Heart left ventricle (tissue), 13 donors: ENCODE measurements at regions not wholly inside any gene's neighbourhood (a gene's known extent, or its start where the extent isn't known, plus 50 kb on each side); places are given as distances from the start of the nearest gene placed in this dataset.

Source experiments
- CTCF ChIP-seq, 12 donors: fragments of 200-600 bp; sonication (generic) in 4 of 12; IDR thresholded peaks; one replicate each; pipeline versions ENCODE4 v1.5.0 to v1.8.0; 2018 to 2022; ENCODE audit warnings: antibody characterized with exemption in 12 of 12, mild to moderate bottlenecking in 5 of 12
- POLR2A ChIP-seq, 2 donors: fragments of 450-650 bp; IDR thresholded peaks; one replicate each; pipeline ENCODE4 v1.6.1; 2017; ENCODE audit warnings: antibody characterized with exemption in 2 of 2, mild to moderate bottlenecking in 2 of 2, moderate library complexity in 2 of 2
- donor health status: ischemic (EF 13 %, LVEDD 7.1; RV severe dilation, severe dysfunction).
- donor health status: DM: no; HTN: yes; CAD: no.
- donor health status: DM: no; HTN: no; CAD: no.
- donor health status: ischemic (EF 25% LVEDD 6.9; RV normal size, moderate dysfunction).
- donor health status: ischemic (EF 25% LVEDD 5.7; RV mildly dilated, moderate dysfunction).
- donor health status: ischemic (EF 35%, LVEDD 5.7; RV mildly dilated, moderate dysfunction).
- donor health status: nonischemic (EF 11% LVEDD 7.7; RV severe dilation, severe dysfunction).
- donor health status: DM: yes; HTN: yes; CAD: no.
- donor health status: PGD.
- donor health status: ischemic (EF 29% LVEDD 5.4; RV normal size, mild dysfunction).
- donor health status: nonischemic (EF 23%, LVEDD 6.1; RV moderate dilation, normal function).

DNA sequence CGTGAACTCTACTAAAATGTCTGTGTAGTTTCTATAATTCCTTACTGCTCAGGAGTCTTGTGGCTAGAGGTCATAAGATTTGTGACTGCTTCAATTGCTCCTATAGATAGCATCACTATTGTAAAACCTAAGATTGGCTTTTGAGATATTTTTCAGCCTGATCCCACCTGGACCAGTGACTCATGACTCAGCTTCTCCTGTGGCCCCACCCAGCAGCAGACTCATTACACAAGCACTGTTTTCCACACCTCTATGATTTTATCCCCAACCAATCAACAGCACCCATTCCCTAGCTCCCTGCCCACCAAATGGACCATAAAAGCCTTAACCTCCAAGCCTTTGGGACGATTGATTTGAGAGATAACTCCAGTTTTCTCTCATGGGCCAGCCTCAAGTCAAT is 1157.0 kb upstream of the INTU start:
- no peak for TF ChIP-seq CTCF (IDR thresholded peaks at IDR 0.05)
- no peak for TF ChIP-seq POLR2A (IDR thresholded peaks at IDR 0.05)
